NOMO-1 (cell line): ENCODE measurements at regions not wholly inside any gene's neighbourhood (a gene's known extent, or its start where the extent isn't known, plus 50 kb on each side); places are given as distances from the start of the nearest gene placed in this dataset.
"Not testable (repeated sequence)": the region's sequence is repeated elsewhere in the genome, so short reads cannot be mapped to it uniquely, and the experiment has no call there.

Source experiments
- DNase-seq, 2 experiments: peaks; one replicate each; lab custom pipeline; 2025; ENCODE audit not compliant: unreplicated experiment in 2 of 2; lab: John Stamatoyannopoulos, UW

DNA sequence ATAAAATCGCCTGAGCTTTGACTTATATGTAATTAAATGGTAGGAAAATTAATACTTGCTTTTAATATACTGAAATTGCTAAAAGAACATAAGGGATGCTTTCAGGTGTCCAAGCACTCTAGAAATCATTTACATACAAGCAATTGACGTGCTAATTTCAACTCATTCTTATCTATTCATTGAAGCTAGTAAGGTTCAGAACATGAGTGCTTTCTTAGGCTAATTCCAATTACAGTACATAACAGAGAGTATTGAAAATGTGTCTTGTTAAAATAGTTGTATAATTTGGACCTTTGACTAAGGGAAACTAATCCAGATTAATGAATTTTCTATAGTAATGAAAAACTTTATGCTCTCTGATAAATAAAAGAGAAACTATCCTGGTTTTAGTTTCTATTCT is 1016.4 kb upstream of the TYRP1 start:
- no peak for DNase-seq

DNA sequence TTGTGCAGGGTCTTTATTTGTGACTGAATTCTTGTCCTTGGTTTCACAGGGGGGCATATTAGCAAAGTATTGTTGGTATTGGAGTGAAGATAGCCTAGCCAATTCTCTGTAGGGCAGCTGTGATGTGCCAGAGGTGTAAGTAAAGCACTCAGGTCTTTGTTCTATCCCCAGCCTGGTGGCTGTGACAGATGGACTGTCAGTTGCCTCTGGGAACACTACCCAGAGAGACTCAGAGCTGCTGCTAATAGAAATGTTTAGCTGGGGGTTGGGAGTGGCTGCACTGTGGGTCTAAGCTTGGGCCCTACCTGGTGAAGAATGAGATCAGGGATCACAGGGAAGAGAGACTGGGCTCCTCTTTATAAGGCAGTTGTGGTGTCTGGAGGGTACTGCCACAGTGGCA is 1006.5 kb upstream of the TYRP1 start:
- DNase-seq = no peak

DNA sequence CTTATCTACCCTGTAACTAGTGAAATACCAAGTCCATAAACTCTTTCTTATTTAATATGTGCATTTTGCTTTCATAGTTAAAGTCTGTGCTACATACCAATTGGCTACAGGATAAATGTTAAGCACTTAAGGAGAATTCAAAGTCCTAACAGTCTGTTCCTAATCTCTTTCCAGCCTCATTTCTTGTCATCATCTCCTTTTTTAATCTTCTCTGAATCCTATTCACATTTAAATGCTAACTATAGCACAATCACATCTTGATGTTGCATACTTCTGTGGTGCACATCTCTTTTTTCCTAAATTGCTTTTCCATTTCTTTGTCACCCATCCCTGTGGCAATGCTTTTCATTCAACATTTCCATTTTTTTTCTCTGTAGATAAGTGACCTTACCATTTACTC is 996.1 kb upstream of the TYRP1 start:
- no peak for DNase-seq

DNA sequence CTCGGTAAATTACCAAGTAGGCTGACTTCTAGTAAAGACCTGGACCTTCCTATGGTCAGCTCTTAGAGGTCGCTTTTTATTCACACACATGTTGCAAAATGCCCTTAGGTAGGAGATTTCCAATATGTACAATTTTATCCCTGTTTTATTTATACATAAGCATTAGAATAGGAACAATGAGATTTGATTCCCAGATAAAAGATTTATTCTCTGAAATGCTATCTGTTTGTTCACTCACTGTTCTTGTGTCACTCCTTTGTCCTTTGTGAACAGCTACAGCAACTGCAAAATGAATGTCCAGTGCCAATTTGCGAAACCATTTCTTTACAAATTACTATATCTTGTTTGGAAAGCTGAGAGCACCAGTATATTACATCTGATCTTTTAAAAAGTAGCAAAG is 991.5 kb upstream of the TYRP1 start:
- no peak for DNase-seq

DNA sequence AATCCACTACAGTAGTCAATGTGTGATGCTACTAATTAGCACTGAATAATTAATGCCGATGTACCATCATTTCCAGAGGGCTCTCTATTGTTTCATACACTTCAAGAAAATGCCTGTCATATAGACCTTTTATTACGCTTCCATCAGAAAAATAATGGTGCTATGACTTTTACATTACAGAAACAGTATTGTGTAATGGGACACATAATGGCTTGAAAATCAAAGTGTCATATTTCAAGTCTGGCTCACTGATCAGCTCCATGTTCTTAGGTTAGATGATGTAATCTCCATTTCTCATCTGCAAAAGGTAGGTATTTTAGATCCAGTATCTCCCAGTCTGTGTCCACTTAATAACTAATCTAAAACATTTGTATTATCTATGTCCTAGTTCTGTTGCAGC is 990.6 kb upstream of the TYRP1 start:
- DNase-seq = no peak

DNA sequence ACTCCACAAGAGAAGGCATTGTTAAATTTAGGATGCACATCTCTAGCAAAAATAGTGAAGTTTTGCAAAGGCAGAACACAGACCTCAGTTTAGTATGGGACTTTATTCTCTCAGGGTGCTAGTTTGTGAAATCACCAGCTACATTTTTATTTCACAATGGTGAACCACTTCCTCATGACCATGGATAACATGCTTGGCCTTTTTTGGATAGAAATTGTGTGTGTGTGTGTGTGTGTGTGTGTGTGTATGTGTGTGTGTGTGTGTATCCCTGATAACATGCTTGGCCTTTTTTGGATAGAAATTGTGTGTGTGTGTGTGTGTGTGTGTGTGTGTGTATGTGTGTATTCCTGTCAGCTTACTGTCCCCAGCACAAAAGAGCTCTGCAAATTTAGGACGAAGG is 989.0 kb upstream of the TYRP1 start:
- not testable (repeated sequence) for DNase-seq

DNA sequence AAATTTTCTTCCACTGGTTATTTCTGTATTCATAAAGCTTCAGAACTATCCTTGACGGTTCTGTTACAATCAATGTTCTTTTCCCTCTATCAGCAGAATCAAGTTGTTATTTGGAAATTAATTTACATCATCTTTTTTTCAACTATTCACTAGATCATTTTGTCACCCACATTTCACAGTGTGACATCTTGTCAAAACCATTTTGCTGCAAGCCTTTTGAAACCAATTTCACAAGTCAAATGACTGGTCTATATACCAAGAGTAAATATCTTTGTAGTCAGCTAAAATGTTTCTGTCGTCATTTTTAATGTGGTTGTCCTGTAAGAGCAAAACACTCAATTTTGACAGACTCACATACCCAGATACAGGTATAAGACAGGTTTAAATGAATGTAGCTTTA is 984.3 kb upstream of the TYRP1 start:
- DNase-seq = no peak

DNA sequence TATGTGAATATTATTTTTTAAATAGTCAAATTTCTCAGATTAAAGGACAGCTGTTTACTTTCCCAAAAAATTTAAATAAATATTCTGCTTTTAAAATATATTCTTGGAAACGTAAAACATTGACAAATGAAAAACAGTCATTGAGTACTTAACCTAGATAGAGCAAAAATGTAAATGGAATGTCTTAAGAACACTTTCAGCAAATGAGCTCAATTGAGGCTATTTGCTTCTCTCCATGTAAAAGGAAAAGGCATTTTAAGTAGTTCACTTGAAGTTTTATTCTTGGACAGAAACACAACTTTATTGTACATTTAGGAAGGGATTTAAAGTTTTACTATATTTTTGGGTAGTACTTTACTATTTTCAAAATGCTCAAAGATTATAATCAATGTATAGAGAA is 983.6 kb upstream of the TYRP1 start:
- DNase-seq = no peak

DNA sequence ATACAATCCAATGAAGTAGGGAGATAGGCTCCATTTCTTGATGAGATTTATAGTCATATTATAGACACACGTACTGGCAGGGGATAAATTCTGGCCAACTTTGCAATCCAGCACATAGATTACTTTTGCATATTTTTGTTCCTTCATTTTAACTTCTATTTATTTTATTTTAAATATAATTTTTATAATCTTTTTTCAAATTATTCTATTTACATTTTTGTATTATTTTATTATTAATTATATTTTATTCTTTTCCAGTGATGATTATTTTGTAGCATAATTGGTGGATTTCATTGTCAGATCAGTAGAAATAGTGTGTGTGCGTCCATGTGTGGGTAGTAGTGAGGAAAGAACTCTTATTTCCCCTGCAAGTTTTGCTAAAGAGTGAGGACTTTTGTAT is 980.1 kb upstream of the TYRP1 start:
- DNase-seq = no peak

DNA sequence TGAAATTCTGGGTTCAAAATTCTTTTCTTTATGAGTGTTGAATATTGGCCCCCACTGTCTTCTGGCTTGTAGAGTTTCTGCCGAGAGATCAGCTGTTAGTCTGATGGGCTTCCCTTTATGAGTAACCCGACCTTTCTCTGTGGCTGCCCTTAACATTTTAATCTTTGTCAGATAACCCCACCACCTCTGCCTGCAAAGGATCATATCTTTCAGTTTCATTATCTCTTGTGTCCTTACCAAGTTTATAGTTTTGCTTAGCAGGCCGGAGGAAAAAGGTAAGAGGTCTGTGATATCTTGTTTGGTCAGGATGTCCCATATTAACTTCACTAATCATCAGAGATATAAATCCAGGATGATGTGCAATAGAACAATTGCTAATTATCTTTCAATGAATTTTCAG is 970.2 kb upstream of the TYRP1 start:
- DNase-seq = no peak

DNA sequence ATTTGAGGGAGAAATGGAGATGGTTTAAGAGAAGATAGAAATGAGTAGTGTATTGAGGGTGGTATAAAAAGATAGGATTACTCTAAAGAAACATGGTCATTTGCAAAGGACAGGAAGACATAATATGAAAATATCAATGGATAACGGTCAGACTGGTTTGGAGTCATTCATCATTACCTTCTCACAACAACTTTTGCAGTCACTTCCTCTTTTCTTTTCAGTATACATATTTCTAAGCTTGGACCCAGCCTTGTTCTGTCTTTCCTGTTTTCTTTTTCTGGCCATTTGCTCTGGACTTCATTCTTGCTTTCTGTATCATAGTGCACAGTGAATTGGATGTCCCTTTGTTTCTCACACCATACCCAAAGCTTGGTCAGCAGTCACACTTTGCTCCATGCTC is 966.5 kb upstream of the TYRP1 start:
- no peak for DNase-seq

DNA sequence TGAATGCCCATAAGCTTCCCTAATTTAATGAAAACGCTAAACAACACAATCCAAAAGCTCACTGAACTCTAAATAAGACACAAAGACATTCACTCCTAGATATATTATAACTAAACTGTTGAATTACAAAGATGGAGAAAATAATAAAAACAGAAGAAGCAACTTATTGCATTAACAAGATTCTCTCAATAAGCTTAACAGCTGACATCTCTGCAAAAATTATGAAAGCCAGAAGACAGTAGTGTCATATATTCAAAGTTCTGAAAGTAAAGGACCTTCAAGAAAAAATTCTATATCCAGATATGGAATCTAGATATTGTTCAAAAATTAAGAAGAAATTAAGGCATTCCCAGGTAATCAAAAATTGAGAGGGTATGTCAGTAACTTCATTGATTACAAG is 957.8 kb upstream of the TYRP1 start:
- DNase-seq = no peak

DNA sequence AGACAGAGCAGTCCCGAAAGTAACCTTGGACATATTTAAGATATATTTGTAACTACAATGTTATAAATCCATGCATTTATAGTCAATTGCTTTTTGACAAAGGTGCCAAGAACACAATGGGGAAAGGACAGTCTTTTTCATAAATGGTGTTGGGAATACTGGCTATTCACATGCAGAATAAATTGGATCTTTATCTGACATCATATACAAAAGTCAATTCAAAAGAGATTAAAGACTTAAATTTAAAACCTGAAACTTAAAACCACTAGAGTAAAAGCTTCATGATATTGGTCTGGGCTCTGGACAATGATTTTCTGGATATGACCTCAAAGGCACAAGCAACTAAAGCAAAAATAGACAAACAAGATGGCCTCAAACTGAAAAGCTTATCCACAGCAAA is 950.7 kb upstream of the TYRP1 start:
- DNase-seq = no peak

DNA sequence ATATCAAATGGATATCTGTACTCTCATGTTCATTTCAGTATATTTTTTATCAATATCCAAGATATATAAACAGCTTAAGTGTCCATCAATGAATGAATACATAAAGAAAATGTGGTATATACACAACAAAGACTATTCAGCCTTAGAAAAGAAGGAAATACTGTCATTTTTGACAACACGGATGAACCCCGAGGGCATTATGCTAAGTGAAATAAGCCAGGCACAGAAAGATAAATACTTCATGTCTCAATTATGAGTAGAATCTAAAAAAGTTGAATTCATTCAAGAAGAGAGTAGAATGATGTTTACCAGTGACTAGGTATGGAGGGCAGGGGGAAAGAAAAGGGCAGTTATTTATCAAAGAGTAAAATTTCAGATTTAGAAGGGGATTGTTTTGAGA is 949.8 kb upstream of the TYRP1 start:
- no peak for DNase-seq

DNA sequence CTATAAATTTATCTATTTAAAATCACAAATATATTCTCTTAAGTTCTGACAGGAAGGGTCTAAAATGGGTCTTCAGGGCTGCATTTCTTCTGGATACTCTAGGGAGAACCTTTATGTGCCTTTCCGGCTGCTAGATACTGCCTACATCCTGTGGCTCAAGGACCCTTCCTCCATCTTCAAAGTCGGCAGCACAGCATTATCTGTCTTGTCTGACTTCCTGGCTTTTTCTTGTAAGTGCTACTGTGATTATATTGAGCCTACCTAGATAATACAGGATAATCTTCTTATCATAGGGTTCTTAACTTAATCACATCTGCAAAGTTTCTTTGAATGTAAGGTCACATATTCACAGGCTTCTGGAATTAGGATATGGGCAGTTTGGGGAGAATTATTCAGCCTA is 943.8 kb upstream of the TYRP1 start:
- no peak for DNase-seq

DNA sequence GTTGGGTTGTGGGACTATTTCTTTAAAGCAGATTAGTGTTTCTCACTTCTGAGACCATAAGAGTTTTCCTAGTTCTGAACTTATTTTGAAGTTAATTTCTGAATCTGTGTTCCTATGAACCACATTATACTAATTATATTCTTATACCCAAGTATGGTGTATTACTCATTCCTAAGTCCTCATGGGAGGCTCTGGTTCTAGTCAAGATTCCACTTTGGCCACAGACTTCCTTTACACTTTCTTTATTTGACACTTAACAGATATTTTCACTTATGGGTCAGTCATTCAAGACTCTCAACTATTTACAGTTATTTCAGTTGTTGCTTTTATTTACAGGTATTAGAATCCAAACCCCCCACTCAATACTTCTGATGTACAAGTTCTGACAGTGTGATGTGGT is 937.2 kb upstream of the TYRP1 start:
- DNase-seq = no peak

DNA sequence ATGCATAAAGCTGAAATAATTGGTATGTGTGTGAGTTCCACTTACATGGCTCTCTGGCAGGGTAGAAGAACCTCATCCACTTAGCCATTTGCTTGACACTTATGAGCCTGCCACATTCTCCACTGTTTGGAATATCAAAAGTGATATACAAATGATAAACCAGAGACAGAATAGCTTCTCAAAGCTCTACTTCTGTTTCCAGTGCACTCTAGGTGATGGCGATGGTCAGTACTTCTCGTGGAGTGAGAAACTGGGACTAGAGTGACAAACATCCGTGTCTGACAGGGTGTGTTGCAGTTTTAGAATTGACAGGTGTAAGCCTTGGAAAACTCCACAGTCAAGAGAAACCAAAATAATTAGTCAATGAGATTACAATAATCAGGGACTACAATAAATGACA is 935.8 kb upstream of the TYRP1 start:
- no peak for DNase-seq

DNA sequence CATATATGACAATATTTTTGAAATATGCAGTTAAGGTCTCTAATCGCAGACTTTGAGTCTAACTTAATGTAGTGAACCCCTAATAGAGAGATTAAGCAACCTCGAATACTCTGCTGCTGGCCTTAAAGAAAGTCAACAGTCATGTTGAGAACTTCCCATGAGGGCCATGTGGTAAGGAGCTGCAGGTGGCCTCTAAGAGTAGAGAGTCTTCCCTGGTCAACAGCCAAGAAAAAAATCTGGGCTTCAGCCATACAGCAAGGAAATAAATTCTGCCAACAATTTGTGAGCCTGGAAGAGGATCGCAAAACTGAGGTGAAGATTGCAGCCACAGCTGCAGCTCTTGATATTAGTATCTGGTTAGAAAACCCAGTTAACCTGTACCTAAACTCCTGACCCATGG is 935.2 kb upstream of the TYRP1 start:
- no peak for DNase-seq

DNA sequence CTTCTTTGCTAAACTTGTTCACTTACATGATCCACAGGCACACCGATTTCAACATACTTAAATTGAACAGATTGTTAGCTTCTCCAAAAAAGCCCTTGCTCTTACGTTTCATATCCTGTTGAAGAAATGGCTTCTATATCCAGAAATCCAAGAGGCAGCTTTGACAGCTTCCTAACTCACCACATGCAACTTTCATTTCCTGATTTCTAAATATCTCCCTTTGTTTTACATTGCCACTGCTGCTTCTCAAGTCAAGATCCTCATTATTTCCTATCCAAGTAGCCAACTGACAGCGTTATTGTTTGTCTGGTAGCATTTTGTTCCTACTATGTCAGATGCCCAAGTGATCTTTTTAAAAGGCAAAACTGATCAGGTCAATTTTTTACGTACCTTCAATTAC is 913.2 kb upstream of the TYRP1 start:
- DNase-seq = no peak

DNA sequence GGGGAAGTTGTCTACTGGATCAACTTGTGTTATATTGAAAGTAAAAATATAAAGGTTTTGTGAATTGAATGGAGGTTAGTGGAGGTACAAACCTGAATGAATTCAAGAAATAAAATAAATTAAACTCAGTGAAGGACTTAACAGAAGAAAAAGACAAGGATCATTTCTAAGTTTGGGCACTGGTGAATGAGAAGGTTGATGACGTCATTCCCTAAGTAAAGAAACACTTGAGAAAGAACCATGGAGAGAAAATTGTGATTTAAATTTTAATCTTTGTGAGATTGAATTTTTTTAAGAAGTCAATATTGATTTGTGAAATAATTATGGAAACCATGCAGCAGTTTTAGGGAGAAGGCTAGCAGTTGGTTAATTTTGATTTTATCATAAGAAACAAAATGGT is 900.3 kb upstream of the TYRP1 start:
- DNase-seq = no peak

DNA sequence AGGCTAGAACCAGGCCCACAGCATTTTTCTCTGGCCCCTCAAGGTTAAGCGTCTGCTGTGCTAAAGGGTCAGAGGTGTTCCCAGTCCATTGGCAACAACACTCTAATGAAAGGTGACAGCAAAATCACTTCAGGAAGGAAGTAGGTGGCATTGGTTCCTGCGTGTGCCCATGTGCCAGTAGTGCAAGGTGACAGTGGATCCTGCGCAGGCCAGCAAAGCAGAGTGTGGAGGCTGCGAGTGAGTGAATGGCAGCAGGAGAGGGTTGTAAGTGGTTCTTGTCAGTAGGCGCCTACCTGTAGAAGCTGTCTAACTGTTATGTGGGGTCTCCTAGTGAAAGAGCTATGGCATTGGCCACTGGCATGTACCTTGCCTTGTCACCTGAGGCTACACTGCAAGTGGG is 898.2 kb upstream of the TYRP1 start:
- no peak for DNase-seq

DNA sequence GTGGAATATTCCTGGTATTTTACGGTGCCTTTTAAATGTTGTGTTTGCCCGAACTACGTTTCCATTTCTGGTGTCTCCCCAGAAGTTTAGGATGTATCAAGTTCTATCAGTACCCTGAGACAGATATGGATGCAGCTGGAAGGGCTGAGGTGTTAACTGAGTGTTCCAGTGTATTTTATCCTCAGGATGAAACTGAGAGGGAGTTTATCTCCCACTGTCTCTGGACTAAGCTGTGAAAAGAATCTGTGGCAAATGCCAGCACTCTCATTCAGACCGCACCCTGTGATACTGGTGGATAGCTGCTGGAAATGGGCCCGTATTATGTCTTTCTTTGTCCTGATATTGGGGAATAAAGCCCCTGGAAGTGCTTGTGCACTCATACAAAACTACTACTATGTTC is 887.2 kb upstream of the TYRP1 start:
- DNase-seq = no peak

DNA sequence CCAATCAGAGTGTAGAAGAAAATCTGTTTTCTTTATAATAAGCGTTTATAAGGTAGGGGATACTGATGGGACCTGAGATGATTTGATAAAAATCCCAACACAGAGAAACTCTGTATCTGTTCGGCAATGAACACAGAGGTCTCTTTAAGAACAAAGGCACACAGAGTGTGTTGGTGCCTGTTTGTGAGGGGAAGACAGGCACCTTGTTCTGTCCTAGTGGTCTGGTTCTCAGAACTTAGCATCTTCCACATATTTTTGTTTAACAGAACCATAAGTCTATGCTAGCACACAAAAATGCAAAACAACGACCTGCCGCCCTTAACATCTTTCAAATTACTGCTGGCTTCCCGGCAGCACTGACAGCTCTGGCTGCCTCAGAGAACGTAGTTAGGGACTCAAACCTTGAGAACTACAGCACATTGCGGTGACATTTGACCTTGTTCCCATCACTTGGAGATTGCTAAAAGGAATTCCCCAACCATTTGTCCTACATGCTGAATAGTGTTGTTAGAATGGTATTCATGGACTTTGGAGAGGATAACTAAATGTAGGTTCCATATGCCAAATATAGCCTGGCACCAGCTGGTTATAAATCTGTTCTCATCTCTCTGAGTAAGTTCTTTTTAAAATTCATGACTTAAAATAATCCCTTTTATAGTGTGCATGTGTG is 871.7 kb upstream of the TYRP1 start:
- DNase-seq = no peak

DNA sequence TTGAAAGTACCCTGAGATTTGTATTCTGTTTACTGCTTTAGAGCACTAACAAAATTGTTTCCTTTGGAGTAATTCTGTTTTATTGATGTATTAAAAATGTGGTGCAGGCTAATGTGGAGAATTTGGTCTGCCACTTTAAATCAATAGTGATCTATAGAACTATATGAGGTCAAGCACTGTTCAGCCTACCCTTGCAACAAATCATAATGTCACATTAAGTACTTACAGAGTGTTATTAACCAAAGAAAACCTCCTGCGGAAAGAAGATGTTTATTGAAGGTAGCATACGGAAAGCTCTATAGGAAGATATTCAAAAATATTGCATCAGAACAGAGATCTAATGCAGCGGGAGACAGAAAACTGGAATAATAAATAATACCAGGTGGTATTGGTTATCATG is 865.0 kb upstream of the TYRP1 start:
- no peak for DNase-seq
